ENCODE measurements at regions not wholly inside any gene's neighbourhood (a gene's known extent, or its start where the extent isn't known, plus 50 kb on each side); places are given as distances from the start of the nearest gene placed in this dataset.

GRCh38 chr4:57355101-57355665 lies 245.0 kb upstream of the IGFBP7 start (continued):
- no peak for TF ChIP-seq ZNF462 (CRISPR knock-in tag; IDR thresholded peaks at IDR 0.05)
- TF ChIP-seq EZH2phosphoT487 (IDR thresholded peaks at IDR 0.05; ENCODE audit: unreplicated experiment): no peak
- no peak for TF ChIP-seq POLR2AphosphoS5 (IDR thresholded peaks at IDR 0.05; ENCODE audit: low read depth)
- no peak for TF ChIP-seq EZH2 (IDR thresholded peaks at IDR 0.05; ENCODE audit: low read depth, unreplicated experiment)
- no peak for TF ChIP-seq CREB1 (CRISPR knock-in tag; IDR thresholded peaks at IDR 0.05; ENCODE audit: low read depth)
- TF ChIP-seq ZNF114 (CRISPR knock-in tag; IDR thresholded peaks at IDR 0.05): no peak

GRCh38 chr4:57351731-57352130 lies 241.5 kb upstream of the IGFBP7 start:
- no peak overlapping the region for H3K27ac ChIP-seq (ENCODE audit: low read depth)
- no peak overlapping the region for H3K27ac Mint-ChIP-seq
- no peaks in the 10 kb centered on the region for H3K9me3 Mint-ChIP-seq
- H4K20me1 ChIP-seq (replicated peaks; ENCODE audit: insufficient read depth): no peaks in the 10 kb centered on the region
- ATAC-seq (no peak), DNase-seq (ENCODE audit: low spot score) (no peak)
- no peak for TF ChIP-seq ZNF462 (CRISPR knock-in tag; IDR thresholded peaks at IDR 0.05)
- H3K4me3 Mint-ChIP-seq: no peak overlapping the region
- H3K4me1 ChIP-seq (ENCODE audit: insufficient read depth): peaks cover 10% of the 10 kb centered on the region; the same call in 1 of the 2 replicates
- H3K9me2 ChIP-seq (ENCODE audit: insufficient read depth): no peaks in the 10 kb centered on the region
- no peaks in the 10 kb centered on the region for H3K27me3 ChIP-seq (ENCODE audit: insufficient read depth)
- no peaks in the 10 kb centered on the region; the same call in 2 of the 3 replicates for H3K36me3 Mint-ChIP-seq (ENCODE audit: low read depth)
- no peak overlapping the region for H2AFZ ChIP-seq
- H3K4me2 ChIP-seq: no peak overlapping the region
- peaks cover 8% of the 10 kb centered on the region for H3K4me1 Mint-ChIP-seq
- no peak overlapping the region for H3K4me3 ChIP-seq
- H3K27me3 Mint-ChIP-seq (ENCODE audit: insufficient read depth, low read depth, poor library complexity): no peaks in the 10 kb centered on the region
- no peaks in the 10 kb centered on the region for H3K36me3 ChIP-seq (ENCODE audit: insufficient read depth)
- H3K79me2 ChIP-seq (replicated peaks; ENCODE audit: insufficient read depth): no peaks in the 10 kb centered on the region
- no peaks in the 10 kb centered on the region for H3F3A ChIP-seq (replicated peaks; ENCODE audit: low read depth)

Data from GM23338 (cell line).